ENCODE measurements at regions not wholly inside any gene's neighbourhood (a gene's known extent, or its start where the extent isn't known, plus 50 kb on each side); places are given as distances from the start of the nearest gene placed in this dataset.
"Not testable (repeated sequence)": the region's sequence is repeated elsewhere in the genome, so short reads cannot be mapped to it uniquely, and the experiment has no call there.

- TF ChIP-seq CTCF (conservative IDR thresholded peaks at IDR 0.05; ENCODE audit: low read length); EZH2phosphoT487 (IDR thresholded peaks at IDR 0.05; ENCODE audit: borderline replicate concordance, low read depth, low read length): not testable (repeated sequence)
These were observed 254.0 kb downstream of the BCL2L11 start for GRCh38 chr2:111374734-111375133.
